CD4-positive, alpha-beta T cell treated with Interleukin-1 beta for 1 hour (primary cell): ENCODE measurements at regions not wholly inside any gene's neighbourhood (a gene's known extent, or its start where the extent isn't known, plus 50 kb on each side); places are given as distances from the start of the nearest gene placed in this dataset.
"Not testable (repeated sequence)": the region's sequence is repeated elsewhere in the genome, so short reads cannot be mapped to it uniquely, and the experiment has no call there.

Experiments used
- DNase-seq, 2 donors: peaks; one replicate each; pipeline ENCODE4 v3.0.0-alpha.2; 2020 to 2022

GRCh38 chr18:41899535-41899934 lies 55.5 kb upstream of the PIK3C3 start:
- DNase-seq, result no peak

- no peak for DNase-seq
Measured at GRCh38 chr18:41893432-41893831, 61.6 kb upstream of the PIK3C3 start.

GRCh38 chr18:41887100-41887499 lies 67.9 kb upstream of the PIK3C3 start:
- no peak for DNase-seq

GRCh38 chr18:41886126-41886807 lies 68.8 kb upstream of the PIK3C3 start:
- no peak for DNase-seq

GRCh38 chr18:41881285-41881684 lies 73.7 kb upstream of the PIK3C3 start:
- DNase-seq, result no peak

GRCh38 chr18:41879256-41879655 lies 75.8 kb upstream of the PIK3C3 start:
- no peak for DNase-seq

GRCh38 chr18:41875094-41875780 lies 79.8 kb upstream of the PIK3C3 start:
- DNase-seq, result no peak

GRCh38 chr18:41873730-41874129 lies 81.3 kb upstream of the PIK3C3 start:
- no peak for DNase-seq

- no peak for DNase-seq
Measured at GRCh38 chr18:41872206-41872605, 82.8 kb upstream of the PIK3C3 start.

- DNase-seq, result no peak
Measured at GRCh38 chr18:41871229-41872000, 83.6 kb upstream of the PIK3C3 start.

GRCh38 chr18:41870817-41871216 lies 84.2 kb upstream of the PIK3C3 start:
- DNase-seq, result no peak

- no peak for DNase-seq
Measured at GRCh38 chr18:41870191-41870590, 84.8 kb upstream of the PIK3C3 start.

GRCh38 chr18:41865796-41866195 lies 89.2 kb upstream of the PIK3C3 start:
- DNase-seq, result not testable (repeated sequence)

- no peak for DNase-seq
Measured at GRCh38 chr18:41864216-41864615, 90.8 kb upstream of the PIK3C3 start.

GRCh38 chr18:41862921-41863320 lies 92.1 kb upstream of the PIK3C3 start:
- DNase-seq, result no peak

- DNase-seq, result no peak
Measured at GRCh38 chr18:41860987-41861386, 94.0 kb upstream of the PIK3C3 start.

GRCh38 chr18:41858761-41859555 lies 96.1 kb upstream of the PIK3C3 start:
- DNase-seq, result no peak

GRCh38 chr18:41853280-41853679 lies 101.8 kb upstream of the PIK3C3 start:
- no peak for DNase-seq

GRCh38 chr18:41850781-41851180 lies 104.3 kb upstream of the PIK3C3 start:
- DNase-seq, result no peak

GRCh38 chr18:41849632-41850031 lies 105.4 kb upstream of the PIK3C3 start:
- no peak for DNase-seq

- DNase-seq, result no peak
Measured at GRCh38 chr18:41845563-41845962, 109.5 kb upstream of the PIK3C3 start.

GRCh38 chr18:41842886-41843285 lies 112.1 kb upstream of the PIK3C3 start:
- DNase-seq, result no peak
